Hepatocyte (in vitro differentiated cells): ENCODE measurements at regions not wholly inside any gene's neighbourhood (a gene's known extent, or its start where the extent isn't known, plus 50 kb on each side); places are given as distances from the start of the nearest gene placed in this dataset.

ENCODE experiments used
- EZH2 ChIP-seq: fragments of 200-600 bp; sonication (generic); IDR thresholded peaks from 2 replicates; pipeline ENCODE4 v1.6.1; 2016; ENCODE audit warnings: antibody characterized with exemption, mild to moderate bottlenecking, borderline replicate concordance
- EZH2phosphoT487 ChIP-seq: fragments of 200-600 bp; sonication (generic); IDR thresholded peaks from one replicate; pipeline ENCODE4 v1.6.1; 2018; ENCODE audit warnings: antibody characterized with exemption, mild to moderate bottlenecking, low read depth, moderate library complexity; ENCODE audit not compliant: unreplicated experiment, severe bottlenecking
- TF ChIP-seq, protein P1 (sequence below): fragments of 200-600 bp; sonication (generic); IDR thresholded peaks from 2 replicates; pipeline ENCODE4 v1.5.1; 2016; ENCODE audit warnings: antibody characterized with exemption, mild to moderate bottlenecking; ENCODE audit not compliant: poor library complexity

- TF ChIP-seq, protein P1, sequence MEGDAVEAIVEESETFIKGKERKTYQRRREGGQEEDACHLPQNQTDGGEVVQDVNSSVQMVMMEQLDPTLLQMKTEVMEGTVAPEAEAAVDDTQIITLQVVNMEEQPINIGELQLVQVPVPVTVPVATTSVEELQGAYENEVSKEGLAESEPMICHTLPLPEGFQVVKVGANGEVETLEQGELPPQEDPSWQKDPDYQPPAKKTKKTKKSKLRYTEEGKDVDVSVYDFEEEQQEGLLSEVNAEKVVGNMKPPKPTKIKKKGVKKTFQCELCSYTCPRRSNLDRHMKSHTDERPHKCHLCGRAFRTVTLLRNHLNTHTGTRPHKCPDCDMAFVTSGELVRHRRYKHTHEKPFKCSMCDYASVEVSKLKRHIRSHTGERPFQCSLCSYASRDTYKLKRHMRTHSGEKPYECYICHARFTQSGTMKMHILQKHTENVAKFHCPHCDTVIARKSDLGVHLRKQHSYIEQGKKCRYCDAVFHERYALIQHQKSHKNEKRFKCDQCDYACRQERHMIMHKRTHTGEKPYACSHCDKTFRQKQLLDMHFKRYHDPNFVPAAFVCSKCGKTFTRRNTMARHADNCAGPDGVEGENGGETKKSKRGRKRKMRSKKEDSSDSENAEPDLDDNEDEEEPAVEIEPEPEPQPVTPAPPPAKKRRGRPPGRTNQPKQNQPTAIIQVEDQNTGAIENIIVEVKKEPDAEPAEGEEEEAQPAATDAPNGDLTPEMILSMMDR, result no peak
- no peak for TF ChIP-seq EZH2
- TF ChIP-seq EZH2phosphoT487, result no peak
These were observed 269.2 kb downstream of the HNRNPD start for GRCh38 chr4:82104578-82104977.
